ENCODE measurements at regions not wholly inside any gene's neighbourhood (a gene's known extent, or its start where the extent isn't known, plus 50 kb on each side); places are given as distances from the start of the nearest gene placed in this dataset.

DNA sequence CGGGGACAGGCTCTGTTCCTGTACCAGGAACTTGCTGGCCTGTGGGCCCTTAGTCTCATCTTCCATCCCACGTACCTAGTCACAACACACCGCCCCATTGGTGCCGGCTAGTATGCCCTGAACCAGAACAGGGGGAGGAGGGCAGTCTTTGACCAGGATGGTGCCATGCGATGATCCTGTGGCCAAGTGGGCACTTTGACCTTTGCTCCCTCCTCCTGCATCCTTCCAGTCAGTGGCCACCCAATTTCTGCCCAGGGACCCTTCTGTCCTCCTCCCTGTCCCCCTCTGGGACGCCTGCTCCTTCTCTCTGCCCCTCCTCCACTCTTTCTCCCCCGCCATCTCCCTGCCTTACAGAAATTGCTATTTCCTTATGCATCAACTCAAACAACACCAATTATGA lies 126.3 kb upstream of the CHST15 start:
- intact Hi-C loops (cut with micrococcal nuclease): loop anchor here (10.0 kb wide), 3 partner anchors 225 to 1845 kb away; partner anchors contain the start of genes BUB3 and PLEKHA1

DNA sequence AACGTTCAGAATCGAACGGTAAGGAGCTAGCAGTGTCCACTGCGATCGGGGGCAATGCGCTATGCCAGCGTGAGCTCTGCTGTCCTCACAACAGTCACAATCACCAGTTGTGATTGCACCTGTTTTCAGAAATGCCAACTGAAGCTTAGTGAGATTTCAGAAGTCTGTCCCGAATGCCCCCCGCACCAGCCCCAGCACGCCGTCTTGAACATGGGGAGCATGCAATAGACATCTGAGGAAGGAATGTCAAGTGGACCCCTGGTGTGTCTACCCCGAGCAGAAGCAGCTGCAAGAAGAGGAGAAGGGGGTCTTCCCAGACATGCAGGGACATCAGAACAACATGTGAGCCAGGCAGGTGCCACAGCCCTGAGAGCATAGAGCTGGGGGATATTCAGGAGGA lies 125.7 kb upstream of the CHST15 start:
- intact Hi-C loops (cut with micrococcal nuclease): no loop called here

DNA sequence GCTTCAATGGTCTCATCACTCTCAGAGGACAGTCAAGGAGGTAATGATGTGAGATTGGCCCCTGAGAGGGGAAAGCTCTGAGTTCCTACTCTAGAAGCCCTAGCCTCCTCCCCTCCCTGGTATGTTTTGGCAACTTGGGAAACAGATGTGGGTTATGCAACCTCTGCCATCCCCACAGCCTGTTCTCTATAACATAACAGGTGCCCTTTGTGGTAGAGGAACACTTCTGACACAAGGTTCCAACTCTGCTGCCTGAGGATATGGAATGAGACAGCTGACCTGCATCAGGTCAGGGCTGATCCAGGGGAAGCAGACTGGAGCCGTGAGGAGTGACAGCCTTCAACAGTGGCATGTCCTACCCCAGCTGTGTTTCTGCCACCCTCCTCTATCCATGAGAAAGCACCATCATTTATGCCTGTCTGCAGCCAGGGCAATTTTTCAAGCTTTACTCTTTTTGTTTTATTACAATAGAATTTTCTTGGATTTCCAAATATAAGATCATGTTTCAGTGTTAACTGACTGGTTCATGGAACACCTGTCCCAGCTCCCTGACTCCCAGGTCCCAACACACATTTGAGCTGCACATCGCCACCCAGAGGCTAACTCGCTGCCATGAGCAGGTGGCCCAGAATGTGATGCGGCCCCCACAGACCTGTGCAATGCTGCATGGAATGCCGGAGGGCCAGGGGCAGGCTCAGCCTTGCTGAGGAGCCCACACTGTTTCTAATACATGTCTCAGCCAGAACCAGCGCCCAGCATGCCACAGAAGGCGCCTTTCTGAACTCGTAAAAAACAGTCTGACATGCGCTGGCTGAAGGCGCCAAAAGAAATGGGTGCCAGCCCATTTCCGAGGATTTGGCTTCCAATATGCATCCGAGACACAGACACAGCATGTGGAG lies 124.8 kb upstream of the CHST15 start:
- intact Hi-C loops (cut with micrococcal nuclease): no loop called here

DNA sequence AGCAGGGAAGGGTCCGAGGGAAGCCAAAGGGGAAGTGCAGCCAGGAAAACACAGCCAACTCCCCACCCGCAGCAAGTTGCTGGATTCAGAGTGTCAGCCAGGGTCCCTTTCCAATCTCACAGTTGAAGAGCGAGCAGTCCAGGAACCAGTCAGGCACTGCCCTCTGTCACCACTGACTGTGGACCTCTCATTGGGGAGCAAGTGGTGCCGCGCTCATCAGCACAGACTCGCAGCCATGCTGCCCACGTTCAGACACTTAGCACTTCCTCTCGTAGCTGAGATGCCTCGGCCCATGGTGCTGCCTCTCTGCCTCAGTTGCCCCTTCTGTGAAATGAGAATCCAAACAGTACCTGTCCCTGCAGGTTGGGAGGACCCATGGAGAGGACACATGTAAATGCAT lies 123.6 kb upstream of the CHST15 start:
- intact Hi-C loops (cut with micrococcal nuclease): no loop called here

- intact Hi-C loops (cut with micrococcal nuclease): no loop called here
These were observed 121.4 kb upstream of the CHST15 start for GRCh38 chr10:124214610-124215375.

DNA sequence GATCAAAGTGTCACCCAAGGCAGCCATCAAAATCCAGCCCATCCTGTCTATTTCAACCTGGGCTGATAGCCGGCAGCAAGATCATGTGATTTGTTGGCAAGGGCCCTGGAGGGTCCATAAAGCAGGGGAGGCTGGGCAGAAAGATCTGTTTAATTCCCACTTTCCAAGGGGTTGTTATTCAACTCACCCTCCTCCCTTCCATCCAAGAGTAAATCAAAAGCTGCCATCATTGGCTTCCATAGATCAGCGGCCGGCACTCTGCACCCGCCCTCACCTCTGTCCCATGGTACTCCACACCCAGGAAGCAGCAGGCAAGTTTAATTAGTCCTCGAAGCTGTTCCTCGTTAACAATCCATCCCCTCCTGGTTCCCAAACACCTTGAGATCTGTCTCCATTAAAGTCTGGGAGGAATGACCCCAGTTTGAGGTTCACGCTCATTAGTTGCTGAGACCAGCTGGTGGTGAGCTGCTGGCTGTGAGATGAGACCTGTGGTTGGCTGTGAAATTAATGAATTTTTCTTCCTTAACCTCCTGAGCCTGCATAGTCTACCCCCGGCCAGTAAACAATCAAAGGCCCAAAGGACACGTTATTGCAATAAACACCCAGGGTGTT lies 120.6 kb upstream of the CHST15 start:
- intact Hi-C loops (cut with micrococcal nuclease): no loop called here

DNA sequence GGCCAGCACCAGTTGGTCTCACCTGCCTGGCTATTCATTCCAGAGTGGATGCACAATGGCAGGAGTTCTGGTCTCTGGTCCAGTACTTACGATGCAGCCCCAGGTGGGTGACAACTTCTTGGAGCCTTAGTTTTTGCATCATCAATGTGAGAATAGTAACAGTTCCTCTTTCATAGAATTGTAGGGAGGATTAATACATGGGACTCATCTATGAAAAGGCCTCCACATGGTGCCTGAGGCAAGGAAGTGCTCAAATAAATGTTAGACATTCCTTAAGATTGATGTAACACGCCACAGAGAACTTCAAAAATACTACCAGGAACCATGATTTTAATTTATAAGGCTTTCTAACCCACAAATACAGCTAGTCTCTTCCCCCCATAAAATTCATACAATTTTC lies 120.1 kb upstream of the CHST15 start:
- intact Hi-C loops (cut with micrococcal nuclease): no loop called here

DNA sequence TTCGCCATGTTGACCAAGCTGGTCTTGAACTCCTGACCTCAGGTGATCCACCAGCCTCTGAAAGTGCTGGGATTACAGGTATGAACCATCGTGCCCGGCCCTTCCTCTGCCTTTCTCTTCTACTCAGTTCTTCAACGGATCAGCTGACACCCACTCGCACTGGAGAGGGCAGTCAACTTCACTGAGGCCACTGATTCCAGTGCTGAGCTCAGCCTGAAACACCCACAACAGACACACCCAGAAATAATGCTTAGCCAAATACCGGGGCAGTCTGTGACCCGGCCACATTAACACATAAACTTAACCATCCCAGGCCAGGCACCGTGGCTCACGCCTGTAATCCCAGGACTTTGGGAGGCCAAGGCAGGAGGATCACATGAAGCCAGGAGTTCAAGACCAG lies 119.3 kb upstream of the CHST15 start:
- intact Hi-C loops (cut with micrococcal nuclease): no loop called here

DNA sequence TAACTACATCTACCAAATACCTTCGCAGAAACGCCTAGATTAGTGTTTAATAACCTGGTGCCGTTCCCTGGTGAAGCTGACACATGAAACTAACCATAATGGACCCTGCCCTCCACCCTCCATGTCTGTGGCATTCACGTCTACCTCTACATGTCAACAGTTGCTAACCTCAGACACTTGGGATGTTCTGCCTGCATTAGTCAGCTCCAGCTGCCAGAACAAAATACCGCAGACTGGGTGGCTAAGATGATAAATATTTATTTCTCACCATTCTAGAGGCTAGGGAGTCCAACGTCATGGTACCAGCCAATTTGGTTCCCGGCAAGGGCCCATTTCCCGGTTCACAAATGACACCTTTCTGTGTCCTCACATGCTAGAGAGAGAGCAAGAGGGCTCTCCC lies 118.5 kb upstream of the CHST15 start:
- intact Hi-C loops (cut with micrococcal nuclease): no loop called here

- intact Hi-C loops (cut with micrococcal nuclease): no loop called here
These were observed 116.9 kb upstream of the CHST15 start for GRCh38 chr10:124210263-124210662.

- intact Hi-C loops (cut with micrococcal nuclease): no loop called here
These were observed 114.0 kb upstream of the CHST15 start for GRCh38 chr10:124207391-124207790.

DNA sequence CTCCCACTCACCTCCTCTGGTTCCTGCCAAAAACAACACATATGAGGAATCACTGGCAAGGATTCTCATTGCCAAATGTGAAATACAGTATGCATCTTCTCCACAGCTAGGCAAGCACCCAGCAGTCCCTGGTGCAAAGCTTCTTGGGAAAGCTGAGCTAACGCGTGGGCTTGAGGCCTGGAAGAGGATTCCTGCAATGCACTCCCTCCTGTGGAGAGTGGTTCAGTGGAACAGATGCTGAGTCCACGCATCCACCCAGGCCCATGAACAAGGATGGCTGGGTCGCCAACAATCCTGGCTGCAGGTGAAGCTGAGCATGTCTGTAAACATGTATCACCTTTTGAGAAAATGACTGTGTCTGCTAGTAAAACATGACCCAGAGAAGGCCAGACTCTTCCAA lies 113.2 kb upstream of the CHST15 start:
- intact Hi-C loops (cut with micrococcal nuclease): no loop called here

DNA sequence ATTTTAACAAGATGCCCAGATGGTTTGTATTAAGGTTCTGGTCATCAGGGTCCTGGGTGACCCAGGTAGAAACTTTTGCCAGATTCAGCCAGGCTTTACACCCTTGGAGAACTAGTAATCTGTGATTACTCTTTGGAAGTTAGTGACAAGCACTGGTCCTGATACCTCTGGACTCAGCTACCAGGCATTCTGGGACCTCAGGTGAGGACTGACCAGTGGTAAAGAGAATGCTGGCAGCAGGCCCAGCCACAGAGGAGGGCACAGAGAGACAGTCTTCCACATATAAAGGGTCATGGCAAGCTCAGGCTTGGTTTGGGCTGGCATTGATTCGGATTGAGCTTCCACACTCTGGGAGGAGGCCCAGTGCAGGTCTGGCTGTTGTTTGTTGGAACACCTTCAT lies 112.0 kb upstream of the CHST15 start:
- intact Hi-C loops (cut with micrococcal nuclease): no loop called here

DNA sequence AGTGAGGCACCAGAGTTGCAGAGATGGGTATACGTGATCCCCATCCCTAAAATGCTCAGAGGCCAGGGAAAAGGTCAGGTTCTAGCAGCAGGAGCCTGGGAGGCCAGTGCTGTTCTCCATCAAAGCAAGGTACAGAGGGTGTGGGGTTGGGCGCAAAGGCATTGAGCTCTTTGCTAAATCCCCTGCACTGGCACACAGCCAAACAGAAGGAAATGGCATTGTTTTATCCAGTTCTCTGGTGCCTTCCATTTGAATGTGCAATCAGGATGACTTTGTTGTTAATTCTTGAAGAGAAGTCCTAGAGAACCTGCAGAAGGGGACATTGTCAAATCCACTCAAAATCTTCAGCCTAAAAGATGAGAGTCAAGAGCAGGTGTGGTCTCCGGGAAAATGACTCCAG lies 111.3 kb upstream of the CHST15 start:
- intact Hi-C loops (cut with micrococcal nuclease): no loop called here

DNA sequence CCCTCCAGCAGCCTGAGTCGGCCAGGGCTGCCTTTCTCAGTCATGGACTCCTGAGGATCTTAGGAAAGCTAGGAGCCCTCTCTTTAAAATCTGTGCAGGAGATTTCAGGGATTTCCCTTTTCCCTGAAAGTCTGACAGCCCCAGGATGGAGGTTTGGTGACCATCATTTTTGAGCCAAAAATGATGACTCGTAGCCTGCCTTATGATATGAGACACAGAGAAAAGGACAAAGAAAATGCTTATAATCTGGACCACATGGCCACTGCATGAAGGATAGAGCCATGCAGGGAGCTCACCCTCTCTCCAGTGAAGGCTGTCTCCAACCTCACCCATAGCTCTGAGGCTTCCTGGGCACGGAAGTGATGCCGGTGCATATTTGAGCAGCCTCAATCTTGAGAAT lies 106.6 kb upstream of the CHST15 start:
- intact Hi-C loops (cut with micrococcal nuclease): no loop called here

- intact Hi-C loops (cut with micrococcal nuclease): no loop called here
These were observed 105.5 kb upstream of the CHST15 start for GRCh38 chr10:124198871-124199270.

GRCh38 chr10:124198125-124198501 lies 104.7 kb upstream of the CHST15 start:
- intact Hi-C loops (cut with micrococcal nuclease): no loop called here

DNA sequence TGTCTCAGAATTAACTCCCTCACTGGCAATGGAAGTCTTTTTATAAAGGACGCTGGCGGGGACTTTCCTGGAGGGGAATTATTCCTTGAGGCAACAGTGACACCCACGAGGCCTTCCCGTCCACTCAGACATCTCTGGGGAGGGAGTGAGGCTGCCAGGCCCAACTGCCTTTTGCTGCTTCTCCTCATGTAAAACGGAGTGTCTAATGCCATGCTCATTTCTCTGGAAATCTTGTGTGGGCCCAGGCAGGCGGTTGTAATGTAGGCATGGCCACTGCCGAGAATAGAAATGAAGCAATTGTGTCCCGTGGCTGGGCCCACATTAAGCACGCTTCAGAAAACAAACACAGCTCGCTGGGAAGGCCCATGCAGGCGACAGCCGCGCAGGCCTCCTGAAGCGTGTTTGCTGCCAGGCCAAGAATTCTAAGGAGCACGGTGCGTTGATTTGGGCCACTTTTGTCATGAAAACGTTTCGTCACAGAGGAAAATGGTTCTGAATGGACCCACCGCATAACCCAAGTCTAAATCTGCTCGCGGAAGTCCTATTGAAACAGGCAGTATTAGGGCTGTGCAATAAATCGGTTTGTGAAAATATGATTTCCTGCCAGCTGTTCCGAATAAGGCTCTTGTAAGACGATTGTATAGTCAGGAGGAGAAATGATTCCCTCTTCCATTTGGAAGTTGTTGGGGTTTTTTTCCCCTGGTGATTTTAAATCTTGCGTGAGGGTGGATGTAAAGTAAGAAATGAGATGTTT lies 104.2 kb upstream of the CHST15 start:
- intact Hi-C loops (cut with micrococcal nuclease): no loop called here

DNA sequence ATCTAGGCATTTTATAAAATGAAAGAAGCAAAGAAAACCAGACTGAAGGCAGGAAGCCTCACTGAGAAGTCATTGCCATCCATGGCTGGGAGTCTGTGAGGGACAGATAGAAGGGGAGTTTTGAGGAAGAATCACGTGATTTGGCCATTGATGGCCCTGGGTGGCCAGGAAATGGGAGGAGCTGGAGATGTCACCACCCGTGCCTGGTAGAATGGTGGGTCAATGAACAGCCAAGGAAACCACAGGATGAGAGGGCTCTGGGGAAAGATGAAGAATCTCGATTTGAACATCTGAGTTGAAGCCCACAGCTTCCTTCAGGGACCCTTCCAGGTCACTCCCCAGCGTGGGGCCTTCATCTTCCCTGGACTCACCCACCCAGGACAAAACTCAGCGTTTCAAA lies 103.3 kb upstream of the CHST15 start:
- intact Hi-C loops (cut with micrococcal nuclease): no loop called here

GRCh38 chr10:124194199-124194824 lies 100.9 kb upstream of the CHST15 start:
- intact Hi-C loops (cut with micrococcal nuclease): no loop called here

- intact Hi-C loops (cut with micrococcal nuclease): no loop called here
These were observed 99.9 kb upstream of the CHST15 start for GRCh38 chr10:124193309-124193696.

Data from T-helper 2 cell treated with Interferon-gamma antibody and Interleukin-4, amounts not matched to agents 100 ng/mL and 5 ng/mL, for 36 hours (primary cell).